Cardiac fibroblast (primary cell): ENCODE measurements at regions not wholly inside any gene's neighbourhood (a gene's known extent, or its start where the extent isn't known, plus 50 kb on each side); places are given as distances from the start of the nearest gene placed in this dataset.
A peak's percentile ranks its signal among the peaks of the same experiment; 100 is the strongest.
"Not testable (repeated sequence)": the region's sequence is repeated elsewhere in the genome, so short reads cannot be mapped to it uniquely, and the experiment has no call there.

ENCODE experiments used
- DNase-seq, 2 donors: peaks; one replicate each; pipeline versions ENCODE4 v3.0.0 to v3.0.0-alpha.2; 2010; ENCODE audit warnings: low read depth in 2 of 2
- H3K4me3 ChIP-seq, 2 donors: replicated peaks in 1 of 2; 1 replicate in 1 of 2; 2 replicates in 1 of 2; pipeline ENCODE4 v1.5.1; 2011; ENCODE audit warnings: low read depth in 2 of 2, low read length in 2 of 2, mild to moderate bottlenecking in 2 of 2, moderate library complexity in 1 of 2
- TF ChIP-seq, protein P1 (sequence below): IDR thresholded peaks from one replicate; pipeline ENCODE4 v1.5.1; 2011; ENCODE audit warnings: low read depth, mild to moderate bottlenecking, low read length, inconsistent platforms

GRCh38 chr7:65471587-65471986 lies 97.9 kb downstream of the ZNF92 start:
- no peak for DNase-seq
- TF ChIP-seq, protein P1, sequence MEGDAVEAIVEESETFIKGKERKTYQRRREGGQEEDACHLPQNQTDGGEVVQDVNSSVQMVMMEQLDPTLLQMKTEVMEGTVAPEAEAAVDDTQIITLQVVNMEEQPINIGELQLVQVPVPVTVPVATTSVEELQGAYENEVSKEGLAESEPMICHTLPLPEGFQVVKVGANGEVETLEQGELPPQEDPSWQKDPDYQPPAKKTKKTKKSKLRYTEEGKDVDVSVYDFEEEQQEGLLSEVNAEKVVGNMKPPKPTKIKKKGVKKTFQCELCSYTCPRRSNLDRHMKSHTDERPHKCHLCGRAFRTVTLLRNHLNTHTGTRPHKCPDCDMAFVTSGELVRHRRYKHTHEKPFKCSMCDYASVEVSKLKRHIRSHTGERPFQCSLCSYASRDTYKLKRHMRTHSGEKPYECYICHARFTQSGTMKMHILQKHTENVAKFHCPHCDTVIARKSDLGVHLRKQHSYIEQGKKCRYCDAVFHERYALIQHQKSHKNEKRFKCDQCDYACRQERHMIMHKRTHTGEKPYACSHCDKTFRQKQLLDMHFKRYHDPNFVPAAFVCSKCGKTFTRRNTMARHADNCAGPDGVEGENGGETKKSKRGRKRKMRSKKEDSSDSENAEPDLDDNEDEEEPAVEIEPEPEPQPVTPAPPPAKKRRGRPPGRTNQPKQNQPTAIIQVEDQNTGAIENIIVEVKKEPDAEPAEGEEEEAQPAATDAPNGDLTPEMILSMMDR: no peak
- no peak overlapping the region for H3K4me3 ChIP-seq

DNA sequence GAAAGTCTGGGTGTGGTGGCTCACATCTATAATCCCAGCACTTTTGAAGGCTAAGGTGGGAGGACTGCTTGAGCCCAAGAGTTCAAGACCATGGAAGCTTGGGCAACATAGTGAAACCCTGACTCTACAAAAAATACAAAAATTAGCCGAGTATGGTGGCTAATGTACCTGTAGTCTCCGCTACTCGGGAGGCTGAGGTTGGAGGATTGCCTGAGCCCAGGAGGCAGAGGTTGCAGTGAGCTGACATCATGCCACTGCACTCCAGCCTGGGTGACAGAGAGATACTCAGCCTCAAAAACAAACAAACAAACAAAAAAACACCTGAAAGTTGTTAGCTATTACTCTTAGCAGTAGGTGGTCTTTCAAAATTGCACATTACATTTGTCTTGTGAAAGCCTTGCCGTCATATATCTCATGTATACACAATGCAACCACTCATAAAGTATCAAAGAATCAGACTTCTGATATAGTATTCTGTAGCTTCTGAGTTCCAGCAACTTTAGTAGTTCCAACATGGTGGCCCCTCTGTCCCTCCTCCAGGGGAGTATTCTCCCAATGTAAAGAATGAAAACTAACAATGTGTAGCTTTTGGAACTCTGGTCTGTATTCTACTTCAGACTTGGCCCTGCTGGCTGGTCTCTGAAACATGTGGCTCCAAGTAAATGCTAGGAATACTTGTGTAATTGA lies 101.5 kb downstream of the ZNF92 start:
- no peak for DNase-seq
- H3K4me3 ChIP-seq: no peak overlapping the region
- TF ChIP-seq, protein P1: no peak

DNA sequence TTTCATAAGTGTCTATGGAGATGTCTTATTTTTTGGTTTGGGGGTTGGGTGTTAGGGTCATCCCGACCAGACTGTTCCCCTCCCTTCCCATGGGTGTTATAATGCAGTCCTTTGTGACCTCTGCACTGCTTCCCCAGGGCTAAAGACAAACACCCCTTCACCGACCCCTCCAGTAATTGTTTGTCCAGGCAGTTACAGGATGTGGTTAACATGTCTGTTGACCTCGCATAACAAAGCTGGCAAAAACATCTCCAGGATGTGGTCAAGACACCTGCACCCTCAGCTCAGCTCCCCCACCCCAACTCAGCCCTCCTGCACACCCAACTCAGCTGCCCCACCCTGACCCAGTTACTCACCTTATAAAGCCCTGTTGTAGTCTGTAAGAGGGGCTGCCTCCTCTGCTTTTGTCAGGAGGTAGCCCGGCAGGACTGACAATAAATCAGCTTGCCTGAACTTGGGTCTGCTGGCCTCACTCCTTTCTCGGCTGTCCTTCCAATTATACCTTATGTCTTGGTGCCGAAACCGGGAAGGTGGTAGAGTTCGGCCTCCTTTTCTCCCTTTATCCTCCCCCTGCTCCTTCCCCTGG lies 102.2 kb downstream of the ZNF92 start:
- TF ChIP-seq, protein P1: no peak
- DNase-seq: peak in 1 of 2 donors; percentile 54

GRCh38 chr7:65477326-65477725 lies 103.7 kb downstream of the ZNF92 start:
- H3K4me3 ChIP-seq: no peak overlapping the region
- TF ChIP-seq, protein P1: peak; percentile 31
- peak; percentile 4 to 28 for DNase-seq

More for the DNA sequence above, 102.2 kb downstream of the ZNF92 start:
- no peak overlapping the region for H3K4me3 ChIP-seq

GRCh38 chr7:65489260-65489767 lies 115.7 kb downstream of the ZNF92 start:
- DNase-seq: no peak
- no peak overlapping the region for H3K4me3 ChIP-seq
- TF ChIP-seq, protein P1: no peak

GRCh38 chr7:65496697-65497096 lies 123.0 kb downstream of the ZNF92 start:
- DNase-seq, H3K4me3 ChIP-seq: not testable (repeated sequence)

DNA sequence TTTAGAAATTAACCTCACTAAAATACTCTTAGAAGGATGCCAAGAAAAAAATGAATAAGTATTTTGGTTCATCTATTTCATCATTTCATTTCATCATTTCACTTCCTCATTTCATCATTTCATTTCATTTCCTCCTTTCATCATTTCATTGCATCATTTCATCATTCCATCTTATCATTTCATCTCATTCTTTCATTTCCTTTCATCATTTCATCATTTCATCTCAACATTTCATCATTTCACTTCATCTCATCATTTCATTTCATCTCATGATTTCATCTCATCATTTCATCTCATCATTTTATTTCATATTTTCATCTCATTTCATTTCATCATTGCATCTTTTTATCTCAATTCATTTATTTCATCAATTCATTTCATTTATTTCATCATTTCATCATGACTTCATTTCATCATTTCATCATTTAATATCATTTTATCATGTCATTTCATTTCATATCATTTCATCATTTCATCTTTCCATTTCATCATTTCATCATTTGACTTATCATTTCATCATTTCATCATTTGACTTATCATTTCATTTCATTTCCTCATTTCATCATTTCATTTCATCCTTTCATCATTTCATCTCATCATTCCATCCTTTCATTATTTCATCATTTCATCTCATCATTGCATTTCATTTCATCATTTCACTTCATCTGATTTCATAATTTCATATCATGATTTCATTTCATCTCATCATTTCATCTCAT lies 129.9 kb downstream of the ZNF92 start:
- no peak for DNase-seq
- TF ChIP-seq, protein P1: no peak
- no peak overlapping the region for H3K4me3 ChIP-seq

DNA sequence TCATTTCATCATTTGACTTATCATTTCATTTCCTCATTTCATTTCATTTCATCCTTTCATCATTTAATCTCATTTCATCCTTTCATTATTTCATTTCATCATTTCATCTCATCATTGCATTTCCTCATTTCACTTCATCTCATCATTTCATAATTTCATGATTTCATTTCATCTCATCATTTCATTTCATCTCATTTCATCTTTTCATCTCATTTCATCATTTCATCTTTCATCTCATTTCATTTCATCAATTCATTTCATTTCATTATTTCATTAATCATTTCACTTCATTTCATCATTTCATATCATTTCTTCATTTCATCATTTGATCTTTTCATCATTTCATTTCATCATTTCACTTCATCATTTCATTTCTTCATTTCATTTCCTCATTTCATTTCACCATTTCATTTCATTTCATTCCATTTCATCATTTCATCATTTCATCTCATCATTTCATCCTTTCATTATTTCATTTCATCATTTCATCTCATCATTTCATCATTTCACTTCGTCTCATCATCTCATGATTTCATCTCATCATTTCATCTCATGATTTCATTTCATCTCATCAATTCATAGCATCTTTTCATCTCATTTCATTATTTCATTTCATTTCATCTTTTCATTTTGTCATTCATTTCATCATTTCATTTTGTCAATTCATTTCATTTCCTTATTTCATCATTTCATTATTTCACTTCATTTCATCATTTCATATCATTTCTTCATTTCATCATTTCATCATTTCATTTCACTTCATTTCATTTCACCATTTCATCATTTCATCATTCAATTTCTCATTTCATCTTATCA lies 131.1 kb downstream of the ZNF92 start:
- DNase-seq, H3K4me3 ChIP-seq: not testable (repeated sequence)

- not testable (repeated sequence) for H3K4me3 ChIP-seq, DNase-seq
These were observed 131.6 kb downstream of the ZNF92 start for GRCh38 chr7:65505320-65505633.
